SK-N-SH treated with all-trans-retinoic acid at 6 μM for 48 hours (cell line): ENCODE measurements at regions not wholly inside any gene's neighbourhood (a gene's known extent, or its start where the extent isn't known, plus 50 kb on each side); places are given as distances from the start of the nearest gene placed in this dataset.

Experiments
- ARNTL ChIP-seq: fragments of 450-650 bp; formaldehyde crosslinking; IDR thresholded peaks from 2 replicates; pipeline ENCODE4 v1.5.0; 2020; ENCODE audit warnings: low read depth, mild to moderate bottlenecking, moderate library complexity, borderline replicate concordance
- CSDC2 ChIP-seq: fragments of 250-450 bp; sonication (Bioruptor Pico); IDR thresholded peaks from 2 replicates; pipeline ENCODE4 v1.5.0; 2020; ENCODE audit warnings: mild to moderate bottlenecking, moderate library complexity
- CSRNP3 ChIP-seq: fragments of 250-450 bp; sonication (Bioruptor Pico); IDR thresholded peaks from 2 replicates; pipeline ENCODE4 v1.5.1; 2021; ENCODE audit warnings: mild to moderate bottlenecking, moderate library complexity
- ESRRG ChIP-seq: fragments of 250-450 bp; sonication (Bioruptor Pico); IDR thresholded peaks from 2 replicates; pipeline ENCODE4 v1.6.1; 2021; ENCODE audit warnings: mild to moderate bottlenecking
- PATZ1 ChIP-seq: fragments of 250-450 bp; sonication (Bioruptor Pico); IDR thresholded peaks from 2 replicates; pipeline ENCODE4 v1.8.0; 2020; ENCODE audit warnings: mild to moderate bottlenecking, moderate library complexity, borderline replicate concordance
- PPARA ChIP-seq: fragments of 250-450 bp; sonication (Bioruptor Pico); IDR thresholded peaks from 2 replicates; pipeline ENCODE4 v1.5.0; 2020; ENCODE audit warnings: mild to moderate bottlenecking, borderline replicate concordance
- ZFP30 ChIP-seq: fragments of 450-650 bp; formaldehyde crosslinking; IDR thresholded peaks from 2 replicates; pipeline ENCODE4 v1.5.0; 2022; ENCODE audit warnings: mild to moderate bottlenecking, moderate library complexity

- TF ChIP-seq ZFP30 (CRISPR knock-in tag) (no peak), ARNTL (no peak), PPARA (no peak), CSRNP3 (CRISPR knock-in tag) (no peak), ESRRG (CRISPR knock-in tag) (no peak), PATZ1 (CRISPR knock-in tag) (no peak), CSDC2 (CRISPR knock-in tag) (no peak)
Observed at GRCh38 chr2:16774980-16775898, 109.6 kb upstream of the CYRIA start.
